Prostate gland (tissue), 2 donors: ENCODE measurements at regions not wholly inside any gene's neighbourhood (a gene's known extent, or its start where the extent isn't known, plus 50 kb on each side); places are given as distances from the start of the nearest gene placed in this dataset.

Experiments
- POLR2AphosphoS5 ChIP-seq: sonication (generic); formaldehyde crosslinking; IDR thresholded peaks from one replicate; pipeline ENCODE4 v1.6.1; 2017; ENCODE audit warnings: antibody characterized with exemption
- TF ChIP-seq, protein P1 (sequence below), 4 experiments: fragments of 200-600 bp in 2 of 4; fragments of 450-650 bp in 2 of 4; sonication (generic) in 2 of 4; IDR thresholded peaks; 1 replicate in 3 of 4; 2 replicates in 1 of 4; pipeline ENCODE4 v1.5.1; 2016 to 2019; ENCODE audit warnings: antibody characterized with exemption in 4 of 4, mild to moderate bottlenecking in 2 of 4, moderate library complexity in 2 of 4

DNA sequence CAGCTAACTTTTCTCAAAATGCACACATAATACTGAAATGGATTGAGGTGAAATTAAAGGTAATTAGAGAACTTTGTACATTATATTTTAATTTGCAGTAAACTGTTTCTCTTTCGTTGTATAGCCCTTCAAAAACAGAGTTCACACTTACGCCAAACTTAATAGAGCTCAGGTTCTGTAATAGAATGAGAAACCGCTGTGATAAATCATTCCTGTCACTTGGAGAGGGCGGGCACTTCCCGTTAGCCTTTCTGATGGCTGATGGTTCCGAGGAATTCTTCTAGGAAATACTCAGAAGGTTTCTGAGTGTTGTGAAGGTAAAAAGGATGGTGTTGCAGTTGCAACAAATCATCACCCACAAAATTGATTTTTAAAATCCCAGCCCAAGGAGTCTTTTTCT is 155.8 kb upstream of the ALKAL2 start:
- TF ChIP-seq POLR2AphosphoS5, result no peak
- TF ChIP-seq, protein P1, sequence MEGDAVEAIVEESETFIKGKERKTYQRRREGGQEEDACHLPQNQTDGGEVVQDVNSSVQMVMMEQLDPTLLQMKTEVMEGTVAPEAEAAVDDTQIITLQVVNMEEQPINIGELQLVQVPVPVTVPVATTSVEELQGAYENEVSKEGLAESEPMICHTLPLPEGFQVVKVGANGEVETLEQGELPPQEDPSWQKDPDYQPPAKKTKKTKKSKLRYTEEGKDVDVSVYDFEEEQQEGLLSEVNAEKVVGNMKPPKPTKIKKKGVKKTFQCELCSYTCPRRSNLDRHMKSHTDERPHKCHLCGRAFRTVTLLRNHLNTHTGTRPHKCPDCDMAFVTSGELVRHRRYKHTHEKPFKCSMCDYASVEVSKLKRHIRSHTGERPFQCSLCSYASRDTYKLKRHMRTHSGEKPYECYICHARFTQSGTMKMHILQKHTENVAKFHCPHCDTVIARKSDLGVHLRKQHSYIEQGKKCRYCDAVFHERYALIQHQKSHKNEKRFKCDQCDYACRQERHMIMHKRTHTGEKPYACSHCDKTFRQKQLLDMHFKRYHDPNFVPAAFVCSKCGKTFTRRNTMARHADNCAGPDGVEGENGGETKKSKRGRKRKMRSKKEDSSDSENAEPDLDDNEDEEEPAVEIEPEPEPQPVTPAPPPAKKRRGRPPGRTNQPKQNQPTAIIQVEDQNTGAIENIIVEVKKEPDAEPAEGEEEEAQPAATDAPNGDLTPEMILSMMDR (IDR thresholded peaks at IDR 0.05), result no peak
